GM23338 (cell line): ENCODE measurements at regions not wholly inside any gene's neighbourhood (a gene's known extent, or its start where the extent isn't known, plus 50 kb on each side); places are given as distances from the start of the nearest gene placed in this dataset.

Source experiments
- ATAC-seq: fragments of 200-7000 bp; cut with Tn5 transposase; 3 replicates; pipeline ENCODE4 v1.9.1; 2020
- DNase-seq: peaks from one replicate; pipeline ENCODE4 v3.0.0-alpha.2; 2015; ENCODE audit warnings: low spot score
- H2AFZ ChIP-seq: fragments of 200-600 bp; sonication (generic); 2 replicates; pipeline ENCODE4 v1.8.0; 2016; ENCODE audit warnings: antibody characterized with exemption, mild to moderate bottlenecking, moderate library complexity
- H3F3A ChIP-seq: fragments of 200-600 bp; sonication (generic); replicated peaks from 2 replicates; pipeline ENCODE4 v1.8.0; 2017; ENCODE audit warnings: antibody characterized with exemption, mixed run types, low read depth
- H3K27ac ChIP-seq: fragments of 200-600 bp; sonication (generic); 2 replicates; pipeline ENCODE4 v1.6.1; 2016; ENCODE audit warnings: low read depth
- H3K27me3 ChIP-seq: fragments of 200-600 bp; sonication (generic); 2 replicates; pipeline ENCODE4 v1.8.0; 2016; ENCODE audit warnings: mild to moderate bottlenecking, mixed run types, moderate library complexity; ENCODE audit not compliant: insufficient read depth
- H3K36me3 ChIP-seq: fragments of 200-600 bp; sonication (generic); 2 replicates; pipeline ENCODE4 v1.8.0; 2016; ENCODE audit warnings: mild to moderate bottlenecking; ENCODE audit not compliant: insufficient read depth
- H3K4me1 ChIP-seq: fragments of 200-600 bp; sonication (generic); 2 replicates; pipeline ENCODE4 v1.8.0; 2016; ENCODE audit warnings: mild to moderate bottlenecking, moderate library complexity; ENCODE audit not compliant: insufficient read depth
- H3K4me2 ChIP-seq: fragments of 200-600 bp; sonication (generic); 2 replicates; pipeline ENCODE4 v1.7.1; 2017; ENCODE audit warnings: mixed run types
- H3K4me3 ChIP-seq: fragments of 200-600 bp; sonication (generic); 2 replicates; pipeline ENCODE4 v1.6.1; 2016; ENCODE audit warnings: mixed run types
- H3K79me2 ChIP-seq: fragments of 200-600 bp; sonication (generic); replicated peaks from 2 replicates; pipeline ENCODE4 v1.8.0; 2017; ENCODE audit warnings: mild to moderate bottlenecking; ENCODE audit not compliant: insufficient read depth
- H3K9me2 ChIP-seq: fragments of 200-600 bp; sonication (generic); 2 replicates; pipeline ENCODE4 v1.8.0; 2017; ENCODE audit not compliant: insufficient read depth
- H4K20me1 ChIP-seq: fragments of 200-600 bp; sonication (generic); replicated peaks from 2 replicates; pipeline ENCODE4 v1.8.0; 2017; ENCODE audit warnings: mild to moderate bottlenecking; ENCODE audit not compliant: insufficient read depth
- H3K27ac Mint-ChIP-seq: 2 replicates; pipeline ENCODE4 v1.8.0; 2020; ENCODE audit warnings: inconsistent platforms, mild to moderate bottlenecking, moderate library complexity, mixed read lengths
- H3K27me3 Mint-ChIP-seq: 3 replicates; pipeline ENCODE4 v1.8.0; 2022; ENCODE audit warnings: low read depth, mild to moderate bottlenecking, moderate library complexity, mixed read lengths, inconsistent platforms; ENCODE audit not compliant: insufficient read depth, poor library complexity
- H3K36me3 Mint-ChIP-seq: 3 replicates; pipeline ENCODE4 v1.8.0; 2021; ENCODE audit warnings: low read depth, mild to moderate bottlenecking, inconsistent platforms, moderate library complexity, mixed read lengths
- H3K4me1 Mint-ChIP-seq: 3 replicates; pipeline ENCODE4 v1.8.0; 2020; ENCODE audit warnings: mild to moderate bottlenecking, inconsistent platforms, mixed read lengths
- H3K4me3 Mint-ChIP-seq: 3 replicates; pipeline ENCODE4 v1.8.0; 2021; ENCODE audit warnings: moderate library complexity, mild to moderate bottlenecking, inconsistent platforms, mixed read lengths
- H3K9me3 Mint-ChIP-seq: 3 replicates; pipeline ENCODE4 v1.8.0; 2020; ENCODE audit warnings: moderate library complexity, mild to moderate bottlenecking, inconsistent platforms, mixed read lengths
- CREB1 ChIP-seq: fragments of 250-450 bp; sonication (Bioruptor Pico); IDR thresholded peaks from 2 replicates; pipeline ENCODE4 v1.5.0; 2020; ENCODE audit warnings: low read depth, mild to moderate bottlenecking, moderate library complexity
- CTCF ChIP-seq, 2 experiments: fragments of 200-600 bp in 1 of 2; sonication (generic) in 1 of 2; conservative IDR thresholded peaks; 2 replicates each; pipeline versions ENCODE4 v1.5.1 to v1.6.1; 2016 to 2017; ENCODE audit warnings: antibody characterized with exemption in 2 of 2, low read depth in 2 of 2, mild to moderate bottlenecking in 2 of 2, moderate library complexity in 1 of 2
- ETS1 ChIP-seq: IDR thresholded peaks from 2 replicates; pipeline ENCODE4 v1.6.1; 2016; ENCODE audit warnings: antibody characterized with exemption
- EZH2 ChIP-seq: fragments of 200-600 bp; sonication (generic); IDR thresholded peaks from one replicate; pipeline ENCODE4 v1.8.0; 2017; ENCODE audit warnings: antibody characterized with exemption, mild to moderate bottlenecking, low read depth; ENCODE audit not compliant: unreplicated experiment
- EZH2phosphoT487 ChIP-seq: fragments of 200-600 bp; sonication (generic); IDR thresholded peaks from one replicate; pipeline ENCODE4 v1.8.1; 2018; ENCODE audit warnings: antibody characterized with exemption; ENCODE audit not compliant: unreplicated experiment
- JUNB ChIP-seq: IDR thresholded peaks from one replicate; pipeline ENCODE4 v1.6.1; 2016; ENCODE audit warnings: antibody characterized with exemption; ENCODE audit not compliant: unreplicated experiment
- NANOG ChIP-seq: IDR thresholded peaks from 2 replicates; pipeline ENCODE4 v1.6.1; 2016; ENCODE audit warnings: antibody characterized with exemption, borderline replicate concordance
- POLR2AphosphoS5 ChIP-seq: IDR thresholded peaks from 2 replicates; pipeline ENCODE4 v1.6.1; 2016; ENCODE audit warnings: antibody characterized with exemption, low read depth
- REST ChIP-seq: IDR thresholded peaks from one replicate; pipeline ENCODE4 v1.6.1; 2018; ENCODE audit warnings: antibody characterized with exemption; ENCODE audit not compliant: unreplicated experiment
- STAT1 ChIP-seq: IDR thresholded peaks from one replicate; pipeline ENCODE4 v1.6.1; 2016; ENCODE audit warnings: antibody characterized with exemption; ENCODE audit not compliant: unreplicated experiment
- ZNF114 ChIP-seq: fragments of 250-450 bp; sonication (Bioruptor Pico); IDR thresholded peaks from 2 replicates; pipeline ENCODE4 v1.5.0; 2020; ENCODE audit warnings: mild to moderate bottlenecking, moderate library complexity
- ZNF331 ChIP-seq: fragments of 250-450 bp; sonication (Bioruptor Pico); IDR thresholded peaks from 2 replicates; pipeline ENCODE4 v1.5.0; 2020; ENCODE audit warnings: low read depth, mild to moderate bottlenecking, moderate library complexity
- ZNF462 ChIP-seq: fragments of 250-450 bp; sonication (Bioruptor Pico); IDR thresholded peaks from 2 replicates; pipeline ENCODE4 v1.5.0; 2020; ENCODE audit warnings: mild to moderate bottlenecking, moderate library complexity

GRCh38 chrX:104316739-104317138 lies 62.0 kb upstream of the ESX1 start:
- Histone ChIP-seq H2AFZ (no peak overlapping the region), H3K36me3 (no peaks in the 10 kb centered on the region), H4K20me1 (no peaks in the 10 kb centered on the region), H3K27ac (no peak overlapping the region), H3K4me1 (0 out of 2 replicates have a peak, but pooled peaks cover 7% of the 10 kb centered on the region), H3K27me3 (no peaks in the 10 kb centered on the region), H3K79me2 (no peaks in the 10 kb centered on the region), H3K9me2 (no peaks in the 10 kb centered on the region), H3K4me3 (no peak overlapping the region), H3F3A (no peaks in the 10 kb centered on the region), H3K4me2 (no peak overlapping the region)
- Mint-ChIP-seq H3K27me3 (peaks cover 2% of the 10 kb centered on the region), H3K4me1 (peaks cover 12% of the 10 kb centered on the region; the same call in 2 of the 3 replicates), H3K4me3 (no peak overlapping the region), H3K27ac (no peak overlapping the region), H3K9me3 (no peaks in the 10 kb centered on the region), H3K36me3 (no peaks in the 10 kb centered on the region)
- TF ChIP-seq CREB1 (CRISPR knock-in tag) (no peak), EZH2phosphoT487 (no peak), REST (no peak), STAT1 (no peak), CTCF (conservative IDR thresholded peaks at IDR 0.05; ENCODE audit: low read depth in 2 of 2) (no peak), JUNB (no peak), EZH2 (no peak), ZNF114 (CRISPR knock-in tag) (no peak), POLR2AphosphoS5 (no peak), NANOG (no peak), ETS1 (no peak), ZNF331 (CRISPR knock-in tag) (no peak), ZNF462 (CRISPR knock-in tag) (no peak)
- DNase-seq (no peak), ATAC-seq (no peak)
